Sigmoid colon (tissue), 6 donors: ENCODE measurements at regions not wholly inside any gene's neighbourhood (a gene's known extent, or its start where the extent isn't known, plus 50 kb on each side); places are given as distances from the start of the nearest gene placed in this dataset.

Experiments used
- DNase-seq: peaks from one replicate; pipeline ENCODE4 v3.0.0-alpha.2; 2019
- H3K27ac ChIP-seq, 4 donors: fragments of 200-600 bp; sonication (generic); one replicate each; pipeline ENCODE4 v1.5.1; 2016 to 2019; ENCODE audit warnings: mild to moderate bottlenecking in 1 of 4
- H3K27me3 ChIP-seq, 3 donors: fragments of 200-600 bp; sonication (generic); one replicate each; pipeline ENCODE4 v1.5.1; 2019; ENCODE audit warnings: mild to moderate bottlenecking in 1 of 3
- H3K36me3 ChIP-seq, 4 donors: fragments of 200-600 bp; sonication (generic); one replicate each; pipeline ENCODE4 v1.5.1; 2016 to 2019
- H3K4me1 ChIP-seq, 4 donors: fragments of 200-600 bp; sonication (generic); one replicate each; pipeline ENCODE4 v1.5.1; 2017 to 2019
- H3K4me3 ChIP-seq, 4 donors: fragments of 200-600 bp; sonication (generic); one replicate each; pipeline ENCODE4 v1.5.1; 2017 to 2019; ENCODE audit warnings: mild to moderate bottlenecking in 2 of 4, moderate library complexity in 1 of 4
- H3K9me3 ChIP-seq, 4 donors: fragments of 200-600 bp in 3 of 4; sonication (generic) in 3 of 4; one replicate each; pipeline versions ENCODE4 v1.5.1 to v1.6.1; 2013 to 2019
- CTCF ChIP-seq, 4 experiments: fragments of 450-650 bp in 3 of 4; fragments of 200-600 bp in 1 of 4; IDR thresholded peaks; one replicate each; pipeline ENCODE4 v1.5.1; 2016 to 2019; ENCODE audit warnings: antibody characterized with exemption in 4 of 4, mild to moderate bottlenecking in 3 of 4, moderate library complexity in 2 of 4
- EP300 ChIP-seq, 4 donors: sonication (generic); formaldehyde crosslinking; IDR thresholded peaks; one replicate each; pipeline ENCODE4 v1.6.1; 2017; ENCODE audit warnings: antibody characterized with exemption in 4 of 4
- POLR2A ChIP-seq, 2 donors: fragments of 450-650 bp; IDR thresholded peaks; one replicate each; pipeline ENCODE4 v1.6.1; 2016; ENCODE audit warnings: antibody characterized with exemption in 2 of 2, mild to moderate bottlenecking in 2 of 2, moderate library complexity in 2 of 2
- POLR2AphosphoS5 ChIP-seq, 4 donors: sonication (generic); formaldehyde crosslinking; IDR thresholded peaks; one replicate each; pipeline ENCODE4 v1.6.1; 2017; ENCODE audit warnings: antibody characterized with exemption in 4 of 4
- WGBS, 2 donors: extraction: QIAGEN DNeasy Blood & Tissue Kit; methylation state at CpG; one replicate each; pipeline ENCODE4 v1.1.7; 2013; 5-methylcytosine and 5-hydroxymethylcytosine counted together
- intact Hi-C: fragments of 100-400 bp; cut with DNase I; formaldehyde crosslinking; loops from one replicate; pipeline ENCODE4 v1.15.1; 2023
- donor health status: healthy with polysubstance abuse.
- donor health status: healthy.

- intact Hi-C loops: no loop called here
Measured at GRCh38 chr4:138945840-138946239, 69.7 kb upstream of the NOCT start.

GRCh38 chr4:138945401-138945800, 70.2 kb upstream of the NOCT start:
- Histone ChIP-seq H3K9me3 (no peaks in the 10 kb centered on the region), H3K27ac (no peak overlapping the region), H3K36me3 (no peaks in the 10 kb centered on the region), H3K27me3 (no peaks in the 10 kb centered on the region), H3K4me3 (no peak overlapping the region), H3K4me1 (no peaks in the 10 kb centered on the region)
- intact Hi-C loops: no loop called here
- DNase-seq: no peak
- TF ChIP-seq POLR2A (IDR thresholded peaks at IDR 0.05) (no peak), CTCF (IDR thresholded peaks at IDR 0.05) (no peak), EP300 (IDR thresholded peaks at IDR 0.05) (no peak), POLR2AphosphoS5 (IDR thresholded peaks at IDR 0.05) (no peak)
- 63 to 84% methylated on average over 2 of the region's 2 CpGs for WGBS, 2 donors

More at GRCh38 chr4:138945840-138946239, 69.7 kb upstream of the NOCT start:
- Histone ChIP-seq H3K4me3 (no peak overlapping the region), H3K9me3 (no peaks in the 10 kb centered on the region), H3K27me3 (no peaks in the 10 kb centered on the region), H3K4me1 (no peaks in the 10 kb centered on the region), H3K36me3 (no peaks in the 10 kb centered on the region), H3K27ac (no peak overlapping the region)
- no peak for TF ChIP-seq POLR2AphosphoS5 (IDR thresholded peaks at IDR 0.05)
- no peak for TF ChIP-seq POLR2A (IDR thresholded peaks at IDR 0.05)
- TF ChIP-seq EP300 (IDR thresholded peaks at IDR 0.05): no peak
- TF ChIP-seq CTCF (IDR thresholded peaks at IDR 0.05): no peak
- no peak for DNase-seq
- 40 to 70% methylated on average over 1 of the region's 1 CpG for WGBS, 2 donors

- TF ChIP-seq CTCF (IDR thresholded peaks at IDR 0.05) (no peak), POLR2AphosphoS5 (IDR thresholded peaks at IDR 0.05) (no peak), EP300 (IDR thresholded peaks at IDR 0.05) (no peak), POLR2A (IDR thresholded peaks at IDR 0.05) (no peak)
- DNase-seq: no peak
- Histone ChIP-seq H3K36me3 (no peaks in the 10 kb centered on the region), H3K4me3 (no peak overlapping the region), H3K9me3 (no peaks in the 10 kb centered on the region), H3K27ac (no peak overlapping the region), H3K4me1 (no peaks in the 10 kb centered on the region), H3K27me3 (no peaks in the 10 kb centered on the region)
- intact Hi-C loops: no loop called here
- 90 to 92% methylated on average over 5 of the region's 5 CpGs for WGBS, 2 donors
Measured at GRCh38 chr4:138943893-138944292, 71.7 kb upstream of the NOCT start.

GRCh38 chr4:138941037-138941436, 74.5 kb upstream of the NOCT start:
- H3K4me3 ChIP-seq: no peak overlapping the region
- H3K27ac ChIP-seq: no peak overlapping the region
- no peak for DNase-seq
- no peaks in the 10 kb centered on the region for H3K27me3 ChIP-seq
- peaks cover 0 to 6% (median 3%) of the 10 kb centered on the region in 4 donors for H3K4me1 ChIP-seq
- no peaks in the 10 kb centered on the region for H3K9me3 ChIP-seq
- WGBS, 2 donors: 91 to 95% methylated on average over 1 of the region's 1 CpG
- no peaks in the 10 kb centered on the region for H3K36me3 ChIP-seq
- TF ChIP-seq CTCF (IDR thresholded peaks at IDR 0.05) (no peak), POLR2AphosphoS5 (IDR thresholded peaks at IDR 0.05) (no peak), EP300 (IDR thresholded peaks at IDR 0.05) (no peak), POLR2A (IDR thresholded peaks at IDR 0.05) (no peak)
- intact Hi-C loops: no loop called here

- intact Hi-C loops: loop anchor here (10.0 kb wide), 1 partner anchor 255 kb away; no protein-coding TSS in a partner anchor
- H3K9me3 ChIP-seq: no peaks in the 10 kb centered on the region
- no peaks in the 10 kb centered on the region for H3K27me3 ChIP-seq
- peaks cover 0 to 15% (median 3%) of the 10 kb centered on the region in 4 donors for H3K4me1 ChIP-seq
- 17 to 59% methylated on average over 4 of the region's 4 CpGs for WGBS, 2 donors
- no peak overlapping the region for H3K4me3 ChIP-seq
- TF ChIP-seq EP300 (IDR thresholded peaks at IDR 0.05): no peak
- TF ChIP-seq POLR2AphosphoS5 (IDR thresholded peaks at IDR 0.05): no peak
- TF ChIP-seq POLR2A (IDR thresholded peaks at IDR 0.05): no peak
- no peak for TF ChIP-seq CTCF (IDR thresholded peaks at IDR 0.05)
- no peak overlapping the region for H3K27ac ChIP-seq
- DNase-seq: no peak
- no peaks in the 10 kb centered on the region for H3K36me3 ChIP-seq
Measured at GRCh38 chr4:138939960-138940359, 75.6 kb upstream of the NOCT start.
